ENCODE measurements at regions not wholly inside any gene's neighbourhood (a gene's known extent, or its start where the extent isn't known, plus 50 kb on each side); places are given as distances from the start of the nearest gene placed in this dataset.

DNA sequence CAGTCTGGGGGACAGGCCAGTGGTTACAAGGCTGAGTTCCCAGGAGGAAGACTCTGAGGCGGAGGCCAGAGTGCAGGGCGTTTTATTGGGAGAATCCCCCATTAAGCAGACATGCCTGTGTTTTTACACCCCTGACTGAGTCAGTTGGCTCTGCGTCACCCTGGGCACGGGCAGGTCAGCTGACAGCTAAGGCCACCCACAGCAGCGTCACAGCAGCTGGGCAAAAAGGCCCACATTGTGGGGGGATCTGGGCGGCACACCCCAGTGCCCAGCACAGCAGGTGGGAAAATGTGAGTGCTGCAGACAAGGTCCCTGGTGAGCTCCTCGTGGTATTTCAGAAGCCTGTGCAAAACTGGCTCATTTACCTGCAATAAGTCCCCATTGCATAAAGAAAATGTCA, 184.7 kb downstream of the AACS start:
- H3K27ac ChIP-seq = no peak overlapping the region
- no peaks in the 10 kb centered on the region for H3K36me3 ChIP-seq
- H3K4me3 ChIP-seq (ENCODE audit: low read depth, low read length) = no peak overlapping the region
- H3K9me3 ChIP-seq (ENCODE audit: severe bottlenecking) = no peaks in the 10 kb centered on the region
- TF ChIP-seq, protein P1, sequence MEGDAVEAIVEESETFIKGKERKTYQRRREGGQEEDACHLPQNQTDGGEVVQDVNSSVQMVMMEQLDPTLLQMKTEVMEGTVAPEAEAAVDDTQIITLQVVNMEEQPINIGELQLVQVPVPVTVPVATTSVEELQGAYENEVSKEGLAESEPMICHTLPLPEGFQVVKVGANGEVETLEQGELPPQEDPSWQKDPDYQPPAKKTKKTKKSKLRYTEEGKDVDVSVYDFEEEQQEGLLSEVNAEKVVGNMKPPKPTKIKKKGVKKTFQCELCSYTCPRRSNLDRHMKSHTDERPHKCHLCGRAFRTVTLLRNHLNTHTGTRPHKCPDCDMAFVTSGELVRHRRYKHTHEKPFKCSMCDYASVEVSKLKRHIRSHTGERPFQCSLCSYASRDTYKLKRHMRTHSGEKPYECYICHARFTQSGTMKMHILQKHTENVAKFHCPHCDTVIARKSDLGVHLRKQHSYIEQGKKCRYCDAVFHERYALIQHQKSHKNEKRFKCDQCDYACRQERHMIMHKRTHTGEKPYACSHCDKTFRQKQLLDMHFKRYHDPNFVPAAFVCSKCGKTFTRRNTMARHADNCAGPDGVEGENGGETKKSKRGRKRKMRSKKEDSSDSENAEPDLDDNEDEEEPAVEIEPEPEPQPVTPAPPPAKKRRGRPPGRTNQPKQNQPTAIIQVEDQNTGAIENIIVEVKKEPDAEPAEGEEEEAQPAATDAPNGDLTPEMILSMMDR (IDR thresholded peaks at IDR 0.05; ENCODE audit: low read depth, low read length) = no peak
- no peak for DNase-seq
- no peaks in the 10 kb centered on the region for H3K27me3 ChIP-seq (ENCODE audit: insufficient read depth, low read depth, severe bottlenecking)

- H3K27me3 ChIP-seq (ENCODE audit: insufficient read depth, low read depth, severe bottlenecking) = no peaks in the 10 kb centered on the region
- H3K36me3 ChIP-seq = no peaks in the 10 kb centered on the region
- no peak overlapping the region for H3K4me3 ChIP-seq (ENCODE audit: low read depth, low read length)
- H3K9me3 ChIP-seq (ENCODE audit: severe bottlenecking) = peaks cover 3% of the 10 kb centered on the region
- TF ChIP-seq, protein P1 (IDR thresholded peaks at IDR 0.05; ENCODE audit: low read depth, low read length) = no peak
- no peak for DNase-seq
- H3K27ac ChIP-seq = no peak overlapping the region
Measured at GRCh38 chr12:125254236-125254635, 189.0 kb downstream of the AACS start.

- DNase-seq = no peak
- no peak overlapping the region for H3K4me3 ChIP-seq (ENCODE audit: low read depth, low read length)
- TF ChIP-seq, protein P1 (IDR thresholded peaks at IDR 0.05; ENCODE audit: low read depth, low read length) = no peak
- peaks cover 3% of the 10 kb centered on the region for H3K9me3 ChIP-seq (ENCODE audit: severe bottlenecking)
- H3K36me3 ChIP-seq = no peaks in the 10 kb centered on the region
- no peak overlapping the region for H3K27ac ChIP-seq
- H3K27me3 ChIP-seq (ENCODE audit: insufficient read depth, low read depth, severe bottlenecking) = no peaks in the 10 kb centered on the region
Measured at GRCh38 chr12:125254856-125255255, 189.6 kb downstream of the AACS start.

DNA sequence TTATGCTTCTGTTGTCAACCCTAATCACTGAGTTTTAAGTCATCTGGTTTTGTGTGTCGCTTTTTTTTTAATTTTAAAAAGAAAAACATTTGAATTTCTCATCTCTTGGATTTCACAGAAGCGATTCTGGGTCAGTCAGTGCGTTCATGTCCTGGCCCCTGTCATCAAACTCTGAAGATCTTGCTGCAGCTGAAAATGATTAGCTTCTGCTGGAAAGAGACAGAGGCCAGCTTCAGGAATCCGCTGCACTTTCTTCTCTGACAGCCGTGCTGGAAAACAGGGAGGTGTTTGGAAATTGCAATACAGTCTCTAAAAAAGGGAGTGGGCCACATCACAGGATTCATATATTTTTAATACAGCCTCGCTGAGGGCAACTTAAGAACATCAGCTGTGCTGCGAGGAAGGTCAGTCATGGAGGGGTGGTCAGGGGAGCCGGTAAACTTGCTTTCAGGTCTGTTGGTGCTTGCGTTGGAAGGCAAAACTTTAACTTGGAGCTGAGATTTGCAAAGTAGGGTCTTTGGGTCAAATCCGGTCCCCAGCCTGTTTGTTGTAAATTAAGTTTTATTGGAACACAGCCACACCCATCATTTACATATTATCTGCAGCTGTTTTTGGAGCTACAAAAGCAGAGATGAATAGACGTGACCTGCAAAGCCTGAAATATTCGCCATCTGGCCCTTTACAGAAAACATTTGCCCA, 190.8 kb downstream of the AACS start:
- Histone ChIP-seq H3K36me3 (no peaks in the 10 kb centered on the region), H3K4me3 (ENCODE audit: low read depth, low read length) (no peak overlapping the region), H3K27me3 (ENCODE audit: insufficient read depth, low read depth, severe bottlenecking) (no peaks in the 10 kb centered on the region), H3K9me3 (ENCODE audit: severe bottlenecking) (peaks cover 3% of the 10 kb centered on the region), H3K27ac (no peak overlapping the region)
- DNase-seq = no peak
- TF ChIP-seq, protein P1 (IDR thresholded peaks at IDR 0.05; ENCODE audit: low read depth, low read length) = no peak

- H3K36me3 ChIP-seq = no peaks in the 10 kb centered on the region
- peaks cover 3% of the 10 kb centered on the region for H3K9me3 ChIP-seq (ENCODE audit: severe bottlenecking)
- H3K27me3 ChIP-seq (ENCODE audit: insufficient read depth, low read depth, severe bottlenecking) = no peaks in the 10 kb centered on the region
- TF ChIP-seq, protein P1 (IDR thresholded peaks at IDR 0.05; ENCODE audit: low read depth, low read length) = no peak
- no peak overlapping the region for H3K27ac ChIP-seq
- DNase-seq = no peak
- H3K4me3 ChIP-seq (ENCODE audit: low read depth, low read length) = no peak overlapping the region
Measured at GRCh38 chr12:125256634-125256936, 191.3 kb downstream of the AACS start.
